K562 (cell line): ENCODE measurements at regions not wholly inside any gene's neighbourhood (a gene's known extent, or its start where the extent isn't known, plus 50 kb on each side); places are given as distances from the start of the nearest gene placed in this dataset.
A peak's percentile ranks its signal among the peaks of the same experiment; 100 is the strongest.

Source experiments
- ATAC-seq: fragments of 200-7000 bp; cut with Tn5 transposase; 3 replicates; pipeline ENCODE4 v1.9.1; 2020; ENCODE audit warnings: moderate library complexity
- BruUV-seq: library from RNA; stranded (reverse); fragments of 400-500 nt; replicated peaks from 2 replicates; lab custom pipeline; 2021; lab: Mats Ljungman, UMichigan
- CTCF ChIA-PET: fragments of 300-600 bp; formaldehyde crosslinking; extraction: SDS; loops from one replicate; lab custom pipeline; 2021; ENCODE audit warnings: low intra/inter-chr PET ratio; lab: Yijun Ruan, JAX
- POLR2A ChIA-PET: fragments of 300-600, 350-650 bp; sonication (Branson Sonifier 250); formaldehyde crosslinking; extraction: SDS; loops from one replicate; lab custom pipeline; 2021; ENCODE audit warnings: antibody characterized with exemption, inconsistent platforms; lab: Yijun Ruan, JAX
- DNase-seq, 4 experiments: peaks; one replicate each; pipeline versions ENCODE4 v3.0.0 to v3.0.0-alpha.2; 2011 to 2018; ENCODE audit warnings: low spot score in 3 of 4, mixed read lengths in 3 of 4; ENCODE audit errors: extremely low read depth in 1 of 4
- FAIRE-seq: peaks from 2 replicates; lab custom pipeline; 2011; peaks lifted over from hg19 to GRCh38; lab: Jason Lieb, UNC
- H2AFZ ChIP-seq: 2 replicates; pipeline ENCODE4 v1.6.0; 2011; ENCODE audit warnings: low read depth, low read length, control low read depth, inconsistent platforms
- H3K27ac ChIP-seq: fragments of 200-600 bp; 3 replicates; pipeline ENCODE4 v1.8.0; 2011; ENCODE audit warnings: low read depth, mild to moderate bottlenecking, control low read depth, inconsistent platforms, low read length, moderate library complexity, mixed read lengths; ENCODE audit errors: extremely low read depth
- H3K27me3 ChIP-seq, 2 experiments: fragments of 300-600 bp in 1 of 2; 2 replicates in 1 of 2; 3 replicates in 1 of 2; pipeline versions ENCODE4 v1.6.0 to v1.8.0; 2011; ENCODE audit warnings: inconsistent platforms in 2 of 2, low read length in 2 of 2, mild to moderate bottlenecking in 1 of 2, mixed read lengths in 1 of 2, moderate library complexity in 1 of 2; ENCODE audit not compliant: control insufficient read depth in 2 of 2, insufficient read depth in 2 of 2
- H3K36me3 ChIP-seq: fragments of 300-600 bp; 3 replicates; pipeline ENCODE4 v1.8.0; 2011; ENCODE audit warnings: mild to moderate bottlenecking, low read length, inconsistent platforms; ENCODE audit not compliant: control insufficient read depth, insufficient read depth
- H3K4me1 ChIP-seq, 2 experiments: fragments of 200-600 bp in 1 of 2; replicated peaks in 1 of 2; 2 replicates in 1 of 2; 3 replicates in 1 of 2; pipeline versions ENCODE4 v1.5.1 to v1.8.0; 2011; ENCODE audit warnings: inconsistent platforms in 2 of 2, low read length in 2 of 2, mild to moderate bottlenecking in 1 of 2, mixed read lengths in 1 of 2, moderate library complexity in 1 of 2; ENCODE audit not compliant: control insufficient read depth in 2 of 2, insufficient read depth in 2 of 2
- H3K4me2 ChIP-seq: 2 replicates; pipeline ENCODE4 v1.6.1; 2011; ENCODE audit warnings: low read length, control low read depth, inconsistent platforms, mixed read lengths; ENCODE audit not compliant: insufficient read depth
- H3K4me3 ChIP-seq: fragments of 200-600 bp; sonication (generic), shearing (Covaris generic); 2 replicates; pipeline ENCODE4 v1.5.1; 2016; ENCODE audit warnings: control low read depth, inconsistent platforms
- H3K79me2 ChIP-seq: fragments of 200-600 bp; 3 replicates; pipeline ENCODE4 v1.8.0; 2011; ENCODE audit warnings: low read length, inconsistent platforms; ENCODE audit not compliant: control insufficient read depth, insufficient read depth
- H3K9ac ChIP-seq, 2 experiments: 2 replicates each; pipeline versions ENCODE4 v1.6.0 to v1.6.1; 2011; ENCODE audit warnings: low read depth in 2 of 2, low read length in 2 of 2, control low read depth in 1 of 2, inconsistent platforms in 1 of 2, mild to moderate bottlenecking in 1 of 2, mixed read lengths in 1 of 2; ENCODE audit not compliant: insufficient read depth in 1 of 2
- H3K9me1 ChIP-seq: one replicate; pipeline ENCODE4 v1.6.0; 2011; ENCODE audit warnings: inconsistent platforms, mild to moderate bottlenecking, low read length, moderate library complexity; ENCODE audit not compliant: control insufficient read depth, insufficient read depth
- H3K9me3 ChIP-seq: replicated peaks from 2 replicates; pipeline ENCODE4 v1.5.1; 2011; ENCODE audit warnings: low read depth, low read length, inconsistent platforms; ENCODE audit not compliant: control insufficient read depth, insufficient read depth
- H4K20me1 ChIP-seq: replicated peaks from 2 replicates; pipeline ENCODE4 v1.6.1; 2011; ENCODE audit warnings: low read length, inconsistent platforms, mixed read lengths; ENCODE audit not compliant: control insufficient read depth, insufficient read depth
- ATF1 ChIP-seq, 2 experiments: fragments of 450-650 bp in 1 of 2; IDR thresholded peaks; 2 replicates each; pipeline ENCODE4 v1.6.1; 2016; ENCODE audit warnings: missing compliant biosample characterization in 1 of 2, missing genetic modification characterization in 1 of 2
- ATF3 ChIP-seq, 2 experiments: fragments of 450-650 bp in 1 of 2; sonication (generic) in 1 of 2; formaldehyde crosslinking in 1 of 2; IDR thresholded peaks in 1 of 2; conservative IDR thresholded peaks in 1 of 2; 2 replicates each; pipeline versions ENCODE4 v1.6.1 to v1.8.1; 2016 to 2023; ENCODE audit warnings: mild to moderate bottlenecking in 2 of 2, moderate library complexity in 2 of 2, inconsistent platforms in 1 of 2, missing genetic modification reagents in 1 of 2
- C11orf30 ChIP-seq: fragments of 450-650 bp; IDR thresholded peaks from 2 replicates; pipeline ENCODE4 v1.6.1; 2016; ENCODE audit warnings: low read depth, mild to moderate bottlenecking
- HIVEP1 ChIP-seq: fragments of 250-450 bp; sonication (Bioruptor Pico); IDR thresholded peaks from 2 replicates; pipeline ENCODE4 v1.4.0; 2020; ENCODE audit warnings: mild to moderate bottlenecking
- MAFF ChIP-seq: IDR thresholded peaks from 2 replicates; pipeline ENCODE4 v1.6.1; 2012; ENCODE audit warnings: low read length, improper control_type of control experiment
- MAFG ChIP-seq: fragments of 450-650 bp; conservative IDR thresholded peaks from 2 replicates; pipeline ENCODE4 v1.6.1; 2016; ENCODE audit warnings: missing genetic modification characterization, missing compliant biosample characterization
- NELFE ChIP-seq: IDR thresholded peaks from 2 replicates; pipeline ENCODE4 v1.6.1; 2011; ENCODE audit warnings: mild to moderate bottlenecking; ENCODE audit not compliant: insufficient read depth, insufficient read length
- SREBF1 ChIP-seq: fragments of 150-350 bp; IDR thresholded peaks from 2 replicates; pipeline ENCODE4 v1.6.1; 2014; ENCODE audit warnings: antibody characterized with exemption, low read depth, low read length, borderline replicate concordance
- ZNF316 ChIP-seq: fragments of 450-650 bp; IDR thresholded peaks from 2 replicates; pipeline ENCODE4 v1.6.1; 2016
- ZNF445 ChIP-seq: fragments of 250-450 bp; sonication (Bioruptor Pico); IDR thresholded peaks from 2 replicates; pipeline ENCODE4 v1.4.0; 2020; ENCODE audit warnings: low read depth, mild to moderate bottlenecking, moderate library complexity
- WGBS: fragments of 100-300 bp; shearing (Covaris generic); methylation state at CpG from one replicate; pipeline ENCODE4 v1.1.6; 2016; ENCODE audit warnings: low coverage, mixed read lengths; ENCODE audit not compliant: insufficient coverage; ENCODE audit errors: missing lambda C conversion rate; 5-methylcytosine and 5-hydroxymethylcytosine counted together
- in situ Hi-C: fragments of 300-500 bp; cut with MboI; formaldehyde crosslinking; loops from 4 replicates; pipeline ENCODE4 v1.15.0; 2018; ENCODE audit warnings: inconsistent platforms, mixed read lengths
- intact Hi-C: fragments of 100-400 bp; cut with micrococcal nuclease; formaldehyde crosslinking; loops from 2 replicates; pipeline ENCODE4 v1.14.2; 2022

DNA sequence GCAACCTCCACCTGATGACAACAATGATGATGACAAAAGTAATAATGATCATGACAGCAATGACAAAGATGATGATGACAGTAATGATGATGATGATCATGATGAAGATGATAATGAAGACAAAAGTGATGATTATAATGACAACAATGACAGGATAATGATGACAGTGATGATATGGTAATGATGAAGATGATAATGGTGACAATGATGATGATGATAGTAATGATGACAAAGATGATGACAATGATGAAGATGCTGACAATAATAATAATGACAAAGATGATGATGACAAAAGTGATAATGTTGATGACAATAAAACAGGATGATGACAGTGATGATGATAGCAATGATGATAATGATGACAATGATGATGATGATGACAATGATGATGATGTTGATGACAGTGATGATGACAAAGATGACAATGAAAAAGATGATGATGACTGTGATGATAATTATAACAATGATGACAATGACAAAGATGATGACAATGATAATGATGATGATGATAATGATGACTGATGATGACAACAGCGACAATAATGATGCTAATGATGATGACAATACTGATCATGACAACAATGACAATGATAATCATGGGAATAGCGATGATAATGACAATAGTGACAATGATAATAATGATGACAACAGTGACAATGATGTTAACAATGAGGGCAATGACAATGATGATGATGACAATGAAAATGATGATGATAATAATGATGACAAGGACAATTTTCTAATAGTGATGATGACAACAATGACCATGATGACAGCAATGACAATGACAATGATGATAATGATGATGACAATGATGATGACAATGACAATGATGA, 1106.5 kb upstream of the AUTS2 start:
- no TSS peak for BruUV-seq
- no peaks in the 10 kb centered on the region for H3K9me1 ChIP-seq
- H3K27ac ChIP-seq = no peak overlapping the region
- TF ChIP-seq ZNF445 (CRISPR knock-in tag) = no peak
- TF ChIP-seq C11orf30 = peak; percentile 20; the same call in 1 of the 2 replicates
- 0 out of 2 replicates have a peak, but pooled peaks have one; percentile 12 for TF ChIP-seq MAFF
- peak; percentile 49 for TF ChIP-seq MAFG (tag)
- no peak for TF ChIP-seq SREBF1
- no peak for TF ChIP-seq HIVEP1 (CRISPR knock-in tag)
- TF ChIP-seq ATF1 (CRISPR knock-in tag; IDR thresholded peaks at IDR 0.05) = no peak
- TF ChIP-seq ATF1 (tag; IDR thresholded peaks at IDR 0.05) = peak; percentile 80
- peak; percentile 79 for TF ChIP-seq ZNF316
- TF ChIP-seq NELFE = no peak
- peak; percentile 36; the same call in 1 of the 2 replicates for TF ChIP-seq ATF3 (IDR thresholded peaks at IDR 0.05)
- TF ChIP-seq ATF3 (CRISPR knock-in tag; conservative IDR thresholded peaks at IDR 0.05) = no peak
- H3K4me1 ChIP-seq = no peaks in the 10 kb centered on the region
- no peak for DNase-seq
- CTCF ChIA-PET = no interaction called here
- ATAC-seq = no peak
- no peak overlapping the region for H3K4me3 ChIP-seq
- in situ Hi-C loops (no loop called here), intact Hi-C loops (no loop called here)
- H2AFZ ChIP-seq = no peak overlapping the region
- H3K27me3 ChIP-seq = no peaks in the 10 kb centered on the region
- H3K79me2 ChIP-seq = no peaks in the 10 kb centered on the region
- no peaks in the 10 kb centered on the region for H4K20me1 ChIP-seq
- no peak for FAIRE-seq
- WGBS = 0% methylated on average over 2 of the region's 2 CpGs
- no peaks in the 10 kb centered on the region for H3K36me3 ChIP-seq
- no peak overlapping the region for H3K4me2 ChIP-seq
- H3K9ac ChIP-seq = no peak overlapping the region
- H3K9me3 ChIP-seq = no peaks in the 10 kb centered on the region
- POLR2A ChIA-PET = no interaction called here
